ENCODE measurements at regions not wholly inside any gene's neighbourhood (a gene's known extent, or its start where the extent isn't known, plus 50 kb on each side); places are given as distances from the start of the nearest gene placed in this dataset.

GRCh38 chr5:68436686-68437520 lies 221.3 kb downstream of the PIK3R1 start:
- TF ChIP-seq, protein P1, sequence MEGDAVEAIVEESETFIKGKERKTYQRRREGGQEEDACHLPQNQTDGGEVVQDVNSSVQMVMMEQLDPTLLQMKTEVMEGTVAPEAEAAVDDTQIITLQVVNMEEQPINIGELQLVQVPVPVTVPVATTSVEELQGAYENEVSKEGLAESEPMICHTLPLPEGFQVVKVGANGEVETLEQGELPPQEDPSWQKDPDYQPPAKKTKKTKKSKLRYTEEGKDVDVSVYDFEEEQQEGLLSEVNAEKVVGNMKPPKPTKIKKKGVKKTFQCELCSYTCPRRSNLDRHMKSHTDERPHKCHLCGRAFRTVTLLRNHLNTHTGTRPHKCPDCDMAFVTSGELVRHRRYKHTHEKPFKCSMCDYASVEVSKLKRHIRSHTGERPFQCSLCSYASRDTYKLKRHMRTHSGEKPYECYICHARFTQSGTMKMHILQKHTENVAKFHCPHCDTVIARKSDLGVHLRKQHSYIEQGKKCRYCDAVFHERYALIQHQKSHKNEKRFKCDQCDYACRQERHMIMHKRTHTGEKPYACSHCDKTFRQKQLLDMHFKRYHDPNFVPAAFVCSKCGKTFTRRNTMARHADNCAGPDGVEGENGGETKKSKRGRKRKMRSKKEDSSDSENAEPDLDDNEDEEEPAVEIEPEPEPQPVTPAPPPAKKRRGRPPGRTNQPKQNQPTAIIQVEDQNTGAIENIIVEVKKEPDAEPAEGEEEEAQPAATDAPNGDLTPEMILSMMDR (IDR thresholded peaks at IDR 0.05): no peak
- TF ChIP-seq POLR2A (IDR thresholded peaks at IDR 0.05): no peak

Data from lower leg skin (tissue), 3 donors.